HG03565 (cell line): ENCODE measurements at regions not wholly inside any gene's neighbourhood (a gene's known extent, or its start where the extent isn't known, plus 50 kb on each side); places are given as distances from the start of the nearest gene placed in this dataset.
"Not testable (repeated sequence)": the region's sequence is repeated elsewhere in the genome, so short reads cannot be mapped to it uniquely, and the experiment has no call there.

Experiments
- ATAC-seq: cut with Tn5 transposase; IDR thresholded peaks from one replicate; pipeline ENCODE4 v1.9.1; 2021; ENCODE audit warnings: mild to moderate bottlenecking, moderate library complexity; ENCODE audit not compliant: unreplicated experiment

DNA sequence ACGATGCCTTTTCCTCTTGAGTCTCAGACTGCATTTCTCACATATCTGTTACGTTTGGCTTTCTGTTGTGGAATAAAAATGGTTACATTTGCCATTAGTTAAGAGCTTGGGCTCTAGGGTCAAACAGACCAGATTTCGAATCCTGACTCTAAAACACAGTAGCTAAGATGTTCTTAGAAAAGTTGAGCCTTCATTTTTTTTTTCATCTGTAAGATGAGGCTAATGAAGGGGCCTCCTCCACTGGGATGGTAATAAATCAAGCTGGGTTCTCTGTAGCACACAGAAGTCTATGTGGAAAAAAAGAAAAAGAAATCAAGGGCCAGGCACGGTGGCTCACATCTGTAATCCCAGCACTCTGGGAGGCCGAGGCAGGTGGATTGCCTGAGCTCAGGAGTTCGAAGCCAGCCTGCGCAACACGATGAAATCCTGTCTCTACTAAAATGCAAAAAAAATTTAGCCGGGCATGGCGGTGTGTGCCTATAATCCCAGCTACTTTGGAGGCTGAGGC lies 49.9 kb upstream of the CAPRIN1 start:
- no peak for ATAC-seq

DNA sequence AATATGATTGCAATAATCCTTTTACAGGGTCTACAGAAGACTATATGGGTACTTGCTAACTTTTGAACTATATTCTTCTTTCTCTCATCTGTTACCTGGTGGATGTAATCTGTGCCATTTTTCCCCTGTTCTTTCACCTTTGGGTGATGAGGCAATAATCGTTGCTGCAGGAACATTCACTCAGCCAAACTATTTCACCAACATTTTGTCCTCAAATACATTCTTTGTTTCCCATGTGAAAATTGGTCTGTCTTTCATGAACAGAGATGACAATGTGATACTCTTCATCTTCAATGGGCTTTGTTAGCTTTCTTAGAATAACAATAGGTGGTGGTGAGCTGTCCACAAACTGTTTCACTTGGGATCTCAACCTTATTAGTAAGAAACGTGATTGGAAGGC lies 52.1 kb upstream of the CAPRIN1 start:
- no peak for ATAC-seq

DNA sequence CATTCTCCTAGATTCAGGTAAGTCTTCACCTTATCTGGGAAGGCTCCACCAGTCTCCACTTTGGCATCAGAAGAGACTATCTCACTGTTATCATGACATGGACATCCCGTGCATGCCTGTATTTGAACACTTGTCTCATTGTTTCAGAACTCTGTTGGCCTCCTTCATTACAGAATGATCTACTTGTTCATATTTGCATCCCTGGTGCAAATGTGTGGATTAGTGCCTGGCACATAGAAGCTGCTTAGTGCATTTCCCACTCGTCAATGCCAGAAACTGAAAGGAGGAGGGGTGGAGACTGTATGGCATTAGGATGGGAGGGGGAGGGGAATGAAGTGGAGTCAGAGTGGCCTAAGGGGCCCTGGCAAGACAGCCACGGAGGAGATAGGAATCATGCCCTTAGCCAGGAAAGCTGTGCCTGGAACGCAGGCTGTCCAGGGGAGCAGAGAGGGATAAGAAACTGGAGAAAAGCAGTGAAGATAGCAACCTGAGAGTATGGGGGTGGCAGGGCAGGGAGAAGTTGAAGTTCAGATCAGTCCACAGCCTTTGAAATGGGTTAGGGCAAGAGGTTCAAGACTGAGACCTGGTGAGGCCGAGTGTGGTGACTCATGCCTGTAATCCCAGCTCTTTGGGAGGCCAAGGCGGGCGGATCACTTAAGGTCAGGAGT lies 53.8 kb upstream of the CAPRIN1 start:
- no peak for ATAC-seq

DNA sequence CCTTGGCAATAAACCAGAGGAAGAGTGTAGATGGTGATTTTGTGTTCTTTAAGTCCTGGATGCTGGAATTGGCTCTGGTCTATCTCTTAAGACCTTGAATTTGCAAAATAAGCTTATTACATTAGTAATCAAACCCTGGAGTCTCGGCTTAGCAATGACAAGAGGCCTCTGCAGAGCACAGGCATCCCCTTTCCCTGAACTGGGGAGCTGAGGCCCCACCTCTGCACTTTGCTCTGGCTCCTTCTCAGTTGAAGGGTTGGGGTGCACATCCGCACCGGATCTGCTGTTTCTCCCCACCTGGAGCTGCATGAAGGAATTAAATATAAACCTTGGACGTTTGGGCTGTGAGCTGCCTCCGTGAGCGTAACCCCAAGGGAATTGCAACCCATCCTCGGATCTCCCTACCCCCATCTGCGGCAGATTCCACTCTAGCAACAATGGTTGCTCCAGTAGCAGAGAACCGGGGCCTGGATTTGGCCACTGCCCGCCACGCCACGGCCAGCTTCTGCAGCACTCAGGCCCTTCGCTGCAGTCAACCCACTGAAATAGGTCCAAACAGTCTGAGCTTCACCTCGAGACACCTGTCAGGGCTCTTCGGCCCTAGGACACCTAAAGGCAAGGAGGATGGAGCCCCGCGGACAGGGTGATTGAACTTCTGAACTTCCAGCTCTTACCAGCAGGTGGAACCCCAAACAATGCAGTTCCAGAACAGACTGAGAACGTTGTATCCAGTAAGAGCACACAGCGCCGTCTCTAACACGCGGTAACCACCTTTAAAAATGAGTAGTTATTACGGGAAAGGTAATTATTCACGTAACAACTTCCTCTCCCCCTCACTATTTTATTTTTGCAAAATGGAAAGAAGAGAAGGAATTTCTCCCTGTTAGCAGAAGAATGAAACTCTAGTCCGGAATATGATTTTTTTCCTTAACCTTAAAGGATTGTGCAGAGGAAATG lies 54.8 kb upstream of the CAPRIN1 start:
- ATAC-seq = peak; percentile 66

DNA sequence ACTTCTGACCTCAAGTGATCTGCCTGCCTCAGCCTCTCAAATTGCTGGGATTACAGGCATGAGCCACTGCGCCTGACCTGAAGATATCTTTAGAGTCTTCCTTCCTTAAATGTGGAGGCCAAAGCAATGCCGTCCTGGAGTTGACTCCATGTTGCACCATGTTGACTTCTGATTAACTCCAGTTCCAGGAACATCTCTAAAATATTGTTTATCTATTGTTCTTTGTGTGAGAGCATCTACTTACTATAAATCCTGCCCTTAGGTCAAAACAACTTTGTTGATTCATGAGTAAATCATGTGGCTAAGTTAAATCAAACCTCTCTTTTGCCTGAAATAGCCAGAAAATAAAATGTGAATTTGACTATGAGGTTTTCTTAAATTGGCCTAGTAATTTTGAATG lies 56.6 kb upstream of the CAPRIN1 start:
- ATAC-seq = no peak

DNA sequence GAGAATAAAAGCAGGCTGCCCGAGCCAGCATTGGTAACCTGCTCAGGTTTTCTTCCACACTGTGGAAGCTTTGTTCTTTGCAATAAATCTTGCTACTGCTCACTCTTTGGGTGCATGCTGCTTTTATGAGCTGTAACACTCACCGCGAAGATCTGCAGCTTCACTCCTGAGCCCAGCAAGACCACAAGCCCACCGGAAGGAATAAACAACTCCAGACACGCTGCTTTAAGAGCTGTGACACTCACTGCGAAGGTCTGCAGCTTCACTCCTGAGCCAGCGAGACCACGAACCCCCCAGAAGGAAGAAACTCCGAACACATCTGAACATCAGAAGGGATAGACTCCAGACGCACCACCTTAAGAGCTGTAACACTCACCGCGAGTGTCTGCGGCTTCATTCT lies 60.4 kb upstream of the CAPRIN1 start:
- ATAC-seq = not testable (repeated sequence)

DNA sequence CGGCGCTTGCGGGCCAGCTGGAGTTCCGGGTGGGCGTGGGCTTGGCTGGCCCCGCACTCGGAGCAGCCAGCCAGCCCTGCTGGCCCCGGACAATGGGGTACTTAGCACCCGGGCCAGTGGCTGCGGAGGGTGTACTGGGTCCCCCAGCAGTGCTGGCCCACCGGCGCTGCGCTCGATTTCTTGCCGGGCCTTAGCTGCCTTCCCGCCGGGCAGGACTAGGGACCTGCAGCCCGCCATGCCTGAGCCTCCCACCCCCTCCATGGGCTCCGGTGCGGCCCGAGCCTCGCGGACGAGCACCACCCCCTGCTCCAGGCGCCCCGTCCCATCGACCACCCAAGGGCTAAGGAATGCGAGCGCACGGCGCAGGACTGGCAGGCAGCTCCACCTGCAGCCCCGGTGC lies 61.4 kb upstream of the CAPRIN1 start:
- not testable (repeated sequence) for ATAC-seq

DNA sequence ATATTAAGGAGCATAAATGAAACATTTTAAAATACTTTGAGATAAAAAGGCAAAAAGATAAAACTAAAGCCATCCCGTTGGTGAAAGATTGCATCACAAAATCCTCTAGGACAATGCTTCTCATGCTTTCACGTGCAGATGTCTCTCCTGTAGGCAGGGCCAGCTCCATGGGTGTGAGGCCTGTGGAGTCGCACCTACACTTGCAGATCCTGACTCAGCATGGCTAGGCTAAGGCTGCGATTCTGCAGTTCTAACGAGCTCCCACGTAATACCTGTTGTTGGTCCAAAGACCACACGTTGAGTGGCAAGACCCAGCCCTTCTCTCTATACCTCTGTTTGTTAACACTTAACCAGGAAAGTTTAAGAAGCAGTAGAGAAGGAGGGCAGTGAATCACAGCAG lies 62.1 kb upstream of the CAPRIN1 start:
- no peak for ATAC-seq

DNA sequence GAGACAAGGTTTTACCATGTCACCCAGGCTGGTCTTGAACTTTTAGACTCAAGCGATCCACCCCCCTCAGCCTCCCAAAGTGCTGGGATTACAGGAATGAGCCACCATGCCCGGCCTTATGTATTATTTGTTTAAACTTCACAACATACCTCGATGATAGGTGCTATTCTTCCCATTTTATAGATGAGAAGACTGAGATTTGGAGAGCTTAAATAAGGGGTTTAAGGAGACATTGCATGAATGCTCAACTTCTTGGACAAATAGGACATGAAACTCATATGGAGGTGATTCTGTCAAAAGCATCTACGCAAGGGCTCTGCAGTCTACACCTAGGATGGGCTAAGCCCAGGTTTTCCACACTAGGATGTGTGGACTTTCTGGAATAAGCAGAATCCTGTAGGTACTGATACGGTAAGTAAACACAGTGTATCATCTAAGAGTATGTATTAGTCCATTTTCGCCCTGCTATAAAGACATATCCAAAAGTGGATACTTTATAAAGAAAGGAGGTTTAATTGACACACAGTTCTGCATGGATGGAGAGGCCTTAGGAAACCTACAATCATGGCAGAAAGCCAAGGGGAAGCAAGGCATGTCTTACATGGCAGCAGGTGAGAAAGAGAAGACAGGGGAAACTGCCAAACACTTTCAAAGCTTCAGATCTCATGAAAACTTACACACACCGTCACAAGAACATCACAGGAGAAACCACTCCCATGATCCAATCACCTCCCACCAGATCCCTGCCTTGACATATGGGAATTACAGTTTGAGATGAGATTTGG lies 62.8 kb upstream of the CAPRIN1 start:
- no peak for ATAC-seq

DNA sequence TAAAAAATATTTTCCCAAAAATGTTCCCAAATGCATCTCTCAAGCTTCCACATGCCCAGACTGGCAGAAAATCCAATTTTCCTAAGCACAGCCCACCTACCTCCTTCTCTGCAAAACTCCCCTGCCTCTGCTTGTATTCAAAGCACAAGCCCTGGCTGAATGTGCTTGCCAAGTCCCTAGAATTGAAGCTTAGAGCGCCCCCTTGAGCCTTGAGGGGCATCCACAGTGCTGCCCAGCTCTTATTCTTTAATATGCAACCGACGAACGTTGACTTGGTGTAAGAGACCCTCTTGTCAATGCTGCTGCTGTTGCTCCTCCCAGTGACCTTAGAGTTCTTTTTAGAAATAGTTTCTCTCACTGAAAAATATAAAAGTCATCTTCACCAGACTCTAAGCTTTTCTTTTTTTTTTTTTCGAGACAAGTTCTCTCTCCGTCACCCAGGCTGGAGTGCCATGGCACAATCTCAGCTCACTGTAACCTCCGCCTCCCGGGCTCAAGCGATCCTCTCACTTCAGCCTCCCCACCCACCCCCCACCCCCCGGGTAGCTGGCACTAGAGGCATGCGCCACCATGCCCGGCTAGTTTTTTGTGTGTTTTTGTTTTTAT lies 63.5 kb upstream of the CAPRIN1 start:
- ATAC-seq = no peak

DNA sequence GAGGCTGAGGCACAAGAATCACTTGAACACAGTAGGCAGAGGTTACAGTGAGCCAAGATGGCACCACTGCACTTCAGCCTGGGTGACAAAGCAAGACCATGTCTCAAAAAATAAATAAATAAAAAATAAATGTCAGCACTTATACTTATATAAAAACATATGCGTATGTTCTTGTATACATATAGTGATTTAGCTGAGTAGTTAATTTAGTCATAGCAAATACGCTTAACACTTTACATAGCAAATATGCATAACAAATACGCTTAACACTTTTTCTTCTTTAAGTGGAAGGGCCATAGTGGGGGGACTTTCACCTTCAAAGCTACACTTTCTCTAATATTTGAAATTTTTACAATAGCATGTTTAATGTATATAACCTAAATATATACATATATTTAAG lies 64.0 kb upstream of the CAPRIN1 start:
- ATAC-seq = no peak

DNA sequence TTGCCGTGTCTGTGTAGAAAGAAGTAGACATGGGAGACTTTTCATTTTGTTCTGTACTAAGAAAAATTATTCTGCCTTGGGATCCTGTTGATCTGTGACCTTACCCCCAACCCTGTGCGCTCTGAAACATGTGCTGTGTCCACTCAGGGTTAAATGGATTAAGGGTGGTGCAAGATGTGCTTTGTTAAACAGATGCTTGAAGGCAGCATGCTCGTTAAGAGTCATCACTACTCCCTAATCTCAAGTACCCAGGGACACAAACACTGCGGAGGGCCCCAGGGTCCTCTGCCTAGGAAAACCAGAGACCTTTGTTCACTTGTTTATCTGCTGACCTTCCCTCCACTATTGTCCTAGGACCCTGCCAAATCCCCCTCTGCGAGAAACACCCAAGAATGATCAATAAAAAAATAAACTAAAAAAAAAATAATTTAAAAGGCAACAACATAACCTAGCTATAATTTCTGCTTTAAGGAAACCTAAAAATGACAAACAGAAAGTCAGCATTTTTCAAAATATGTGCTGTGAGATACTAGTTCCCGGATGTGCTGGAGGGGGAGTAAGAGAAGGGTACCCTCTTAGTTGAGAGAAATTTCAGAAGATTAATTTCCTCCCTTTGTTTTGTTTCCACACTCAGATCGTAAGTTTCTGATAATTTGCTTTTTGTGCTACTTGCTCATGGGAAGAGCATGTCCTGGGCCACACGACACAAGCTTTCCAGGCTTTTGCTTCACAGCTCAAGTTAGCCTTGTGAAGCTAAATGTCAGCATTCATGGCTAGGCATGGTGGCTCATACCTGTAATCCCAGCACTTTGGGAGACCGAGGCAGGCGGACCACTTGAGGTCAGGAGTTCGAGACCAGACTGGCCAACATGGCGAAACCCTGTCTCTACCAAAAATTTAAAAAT lies 64.7 kb upstream of the CAPRIN1 start:
- not testable (repeated sequence) for ATAC-seq

DNA sequence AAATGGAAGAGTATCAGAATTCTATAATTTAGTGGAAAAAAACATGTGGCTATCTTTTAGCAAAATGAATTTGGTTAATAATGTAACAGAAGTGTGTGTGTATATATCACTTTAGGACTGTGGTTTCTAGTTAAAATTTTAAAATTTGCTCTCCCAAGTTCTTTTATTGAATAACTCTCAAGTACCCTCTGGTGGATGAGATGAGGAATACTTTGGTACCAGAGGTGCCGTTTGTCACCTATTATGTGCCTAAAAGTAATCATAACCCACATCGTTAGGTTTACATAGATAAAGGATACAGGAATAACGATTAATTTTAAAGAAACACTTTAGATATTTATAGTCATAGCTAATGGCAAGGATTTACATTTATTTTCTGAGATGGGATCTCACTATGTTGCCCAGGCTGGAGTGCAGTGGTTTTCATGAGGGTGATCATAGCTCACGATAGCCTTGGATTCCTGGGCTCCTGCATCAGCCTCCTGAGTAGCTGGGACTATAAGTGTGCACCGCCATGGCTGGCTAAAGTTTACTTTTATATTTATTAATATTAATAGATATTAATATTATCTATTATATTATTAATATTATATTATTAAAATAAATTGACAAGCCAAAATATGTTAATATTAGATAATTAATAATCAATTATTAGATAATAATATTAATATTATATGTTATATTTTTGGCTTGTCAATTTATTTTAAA lies 66.7 kb upstream of the CAPRIN1 start:
- ATAC-seq = no peak

DNA sequence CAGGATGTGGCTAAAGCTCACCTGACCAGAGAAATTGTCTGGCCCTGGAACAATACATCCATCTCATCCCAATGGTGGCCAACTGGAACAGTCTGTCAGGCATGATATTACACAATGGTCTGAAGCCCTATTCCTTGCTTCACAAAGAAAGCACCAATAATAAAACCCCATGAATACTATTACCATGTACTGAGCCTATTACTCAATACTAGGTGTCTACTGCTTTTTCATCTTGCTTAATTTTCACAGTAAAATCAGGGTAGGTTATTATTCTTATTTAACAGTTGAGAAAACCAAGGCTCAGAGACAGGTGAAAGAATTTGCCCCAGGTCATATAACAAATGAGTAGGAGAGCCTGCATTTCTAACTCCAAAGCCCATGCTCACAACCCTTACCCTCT lies 68.9 kb upstream of the CAPRIN1 start:
- ATAC-seq = no peak

DNA sequence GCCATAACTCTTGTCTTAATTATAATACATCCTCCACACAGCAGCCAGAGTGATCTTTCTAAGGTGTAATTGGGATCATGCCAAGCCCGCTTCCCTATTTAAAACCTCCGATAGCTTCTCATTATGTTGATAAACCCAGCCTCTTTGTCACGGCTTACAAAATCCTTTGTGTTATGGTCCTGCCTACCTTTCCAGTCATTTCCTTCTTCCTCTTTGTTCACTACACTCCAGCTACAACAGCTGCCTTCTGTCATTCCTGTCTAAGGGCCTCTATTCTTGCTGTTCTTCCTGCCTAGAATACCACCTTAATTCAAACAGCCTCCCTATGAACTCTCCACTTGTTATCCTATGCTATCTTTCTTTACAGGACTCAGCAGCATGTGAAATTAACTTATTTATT lies 70.6 kb upstream of the CAPRIN1 start:
- no peak for ATAC-seq

DNA sequence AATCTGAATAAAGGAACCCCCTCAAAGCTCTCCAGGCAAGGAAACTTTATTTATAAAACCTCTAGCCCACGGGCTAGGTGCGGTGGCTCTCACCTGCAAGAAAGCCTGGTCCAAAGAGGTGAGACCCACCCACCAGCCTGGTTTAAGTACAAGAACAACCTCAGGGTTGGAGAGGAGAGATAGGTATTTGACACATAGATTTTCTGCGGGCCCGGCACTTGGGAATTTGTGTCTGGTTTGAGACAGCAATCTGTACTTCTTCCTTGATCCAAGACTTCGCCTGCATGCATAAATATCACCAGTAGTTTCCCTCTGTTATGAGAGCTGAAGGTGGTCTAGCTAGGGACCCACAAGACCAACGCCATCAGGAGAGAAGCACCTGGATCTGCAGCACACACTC lies 73.2 kb upstream of the CAPRIN1 start:
- ATAC-seq = no peak

DNA sequence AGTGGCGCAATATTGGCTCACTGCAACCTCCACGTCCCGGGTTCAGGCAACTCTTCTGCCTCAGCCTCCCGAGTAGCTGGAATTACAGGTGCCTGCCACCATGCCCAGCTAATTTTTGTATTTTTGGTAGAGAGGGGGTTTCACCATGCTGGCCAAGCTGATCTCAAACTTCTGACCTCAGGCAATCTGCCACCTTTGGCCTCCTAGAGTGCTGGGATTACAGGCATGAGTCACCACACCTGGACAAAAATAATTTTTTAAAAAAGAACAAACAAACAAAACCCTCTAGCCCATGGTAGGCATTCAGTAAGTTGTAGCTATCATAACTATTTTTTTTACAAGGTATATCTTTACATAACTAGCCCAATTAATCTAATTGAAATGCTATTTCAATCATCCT lies 73.9 kb upstream of the CAPRIN1 start:
- ATAC-seq = no peak

DNA sequence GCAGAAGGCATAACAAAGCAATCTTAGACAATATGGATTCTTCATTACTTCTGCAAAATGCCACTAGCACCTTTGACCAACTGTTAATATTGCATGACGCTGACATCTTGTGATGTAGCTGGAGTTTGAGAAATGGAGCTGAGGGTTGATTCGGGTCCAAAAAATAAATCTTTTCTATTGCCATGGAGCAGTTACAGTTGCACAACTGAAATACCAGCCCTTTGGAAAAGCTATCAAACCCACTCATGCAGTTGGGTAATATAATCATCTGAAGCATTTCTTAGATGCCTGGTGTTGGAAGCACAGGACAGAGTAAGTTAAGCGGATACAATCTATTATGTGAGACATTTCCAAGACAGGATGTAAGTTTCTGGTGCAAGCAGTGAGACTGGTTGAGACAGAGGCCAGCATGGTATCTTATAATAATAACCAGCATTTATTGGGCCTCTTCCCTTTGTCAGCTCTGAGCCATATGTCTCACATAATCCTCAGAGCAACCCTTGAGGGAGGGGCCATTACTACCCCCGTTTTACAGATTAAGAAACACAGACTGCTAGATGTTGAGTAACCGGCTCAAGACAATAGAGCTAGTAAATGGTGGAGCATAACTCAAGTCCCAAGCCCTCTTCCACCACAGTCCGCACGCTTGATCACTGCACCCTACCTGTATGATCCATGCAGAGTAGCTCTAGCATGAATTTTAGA lies 74.9 kb upstream of the CAPRIN1 start:
- no peak for ATAC-seq

DNA sequence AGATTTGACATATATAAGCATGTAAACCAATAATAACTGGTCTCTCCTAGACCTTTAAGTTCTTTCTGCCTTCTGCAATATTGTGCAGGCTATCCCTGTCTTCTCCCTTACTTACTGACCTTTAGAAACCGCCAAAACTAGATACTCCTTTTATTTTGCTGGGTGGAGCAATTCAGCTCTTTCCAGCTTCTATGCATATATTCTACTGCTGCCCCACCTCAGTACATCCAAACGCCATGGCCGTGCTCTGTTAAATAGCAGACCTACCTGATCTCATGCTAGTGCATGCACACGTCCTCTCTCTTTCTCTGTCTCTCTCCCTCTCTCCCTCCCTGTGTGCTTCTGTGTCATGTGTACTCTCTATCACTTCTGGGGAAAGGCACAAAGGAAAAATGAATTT lies 76.7 kb upstream of the CAPRIN1 start:
- no peak for ATAC-seq
